T follicular helper cell (primary cell): ENCODE measurements at regions not wholly inside any gene's neighbourhood (a gene's known extent, or its start where the extent isn't known, plus 50 kb on each side); places are given as distances from the start of the nearest gene placed in this dataset.
"Not testable (repeated sequence)": the region's sequence is repeated elsewhere in the genome, so short reads cannot be mapped to it uniquely, and the experiment has no call there.

Experiments
- DNase-seq: peaks from one replicate; pipeline ENCODE4 v3.0.0-alpha.2; 2020; ENCODE audit warnings: low read depth

DNA sequence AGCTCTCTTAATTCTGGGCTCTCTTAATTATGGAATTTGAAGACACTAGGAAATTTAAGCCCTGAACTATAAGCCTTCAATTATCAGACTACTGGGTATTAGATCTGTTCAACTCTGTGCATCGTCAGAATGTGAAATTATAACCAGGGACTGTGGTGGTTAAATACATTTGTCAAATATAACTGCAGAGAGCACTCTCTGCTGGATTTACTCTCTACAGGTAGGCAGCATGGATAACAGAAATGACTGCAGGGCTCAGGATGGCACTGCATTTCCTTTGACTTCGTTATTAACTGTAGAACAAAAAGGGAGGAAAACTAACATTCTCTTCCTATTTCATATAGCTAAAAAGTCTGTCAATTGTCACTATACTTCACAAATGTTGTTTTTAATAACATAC lies 310.1 kb upstream of the RASGEF1B start:
- DNase-seq = no peak

DNA sequence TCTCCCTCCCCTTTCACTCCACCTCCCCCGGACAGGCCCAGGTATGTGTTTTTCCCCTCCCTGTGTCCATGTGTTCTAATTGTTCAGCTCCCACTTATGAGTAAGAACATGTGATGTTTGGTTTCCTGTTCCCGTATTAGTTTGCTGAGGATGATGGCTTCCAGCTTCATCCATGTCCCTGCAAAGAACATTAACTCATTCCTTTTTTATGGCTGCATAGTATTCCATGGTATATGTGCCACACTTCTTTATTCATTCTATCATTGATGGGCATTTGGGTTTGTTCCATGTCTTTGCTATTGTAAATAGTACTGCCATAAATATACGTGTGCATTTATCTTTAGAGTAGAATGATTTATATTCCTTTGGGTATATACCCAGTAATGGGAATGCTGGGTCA lies 306.0 kb upstream of the RASGEF1B start:
- not testable (repeated sequence) for DNase-seq

DNA sequence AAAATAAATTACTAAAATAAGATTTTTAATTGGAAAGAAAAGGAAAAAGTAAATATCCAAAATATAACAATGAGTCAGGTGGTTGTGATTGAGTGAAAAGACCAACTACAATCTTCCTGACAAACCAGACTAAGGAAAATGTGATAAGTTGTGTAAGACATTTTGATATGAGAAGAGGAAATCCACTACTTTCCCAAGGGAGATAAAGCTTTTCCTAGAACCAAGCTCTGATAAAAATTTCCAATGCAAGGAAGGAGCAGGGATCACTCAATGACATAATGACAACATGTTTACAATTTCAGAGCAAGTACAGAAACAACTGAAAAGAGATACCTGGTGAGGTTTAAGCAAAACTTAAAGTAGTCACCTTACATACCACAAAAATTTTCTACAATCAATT lies 305.1 kb upstream of the RASGEF1B start:
- no peak for DNase-seq

DNA sequence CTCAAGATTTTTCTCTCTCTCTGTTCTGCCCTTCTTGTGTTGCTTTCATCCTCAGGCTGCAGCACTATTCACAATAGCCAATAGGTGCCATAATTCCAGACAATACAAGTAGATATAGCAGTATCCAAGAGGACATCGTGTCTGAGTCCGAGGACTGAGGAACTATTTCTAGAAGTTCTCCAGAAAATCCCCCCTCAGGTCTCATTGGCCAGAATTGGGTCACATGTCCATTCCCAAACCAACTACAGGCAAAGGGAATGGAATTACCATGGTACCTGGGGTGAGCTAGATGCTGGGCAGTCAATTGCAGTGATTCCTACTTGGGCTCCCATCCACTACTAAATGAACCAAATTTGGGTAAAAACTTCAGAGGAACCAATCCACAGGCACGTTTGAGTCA lies 301.9 kb upstream of the RASGEF1B start:
- DNase-seq = no peak

DNA sequence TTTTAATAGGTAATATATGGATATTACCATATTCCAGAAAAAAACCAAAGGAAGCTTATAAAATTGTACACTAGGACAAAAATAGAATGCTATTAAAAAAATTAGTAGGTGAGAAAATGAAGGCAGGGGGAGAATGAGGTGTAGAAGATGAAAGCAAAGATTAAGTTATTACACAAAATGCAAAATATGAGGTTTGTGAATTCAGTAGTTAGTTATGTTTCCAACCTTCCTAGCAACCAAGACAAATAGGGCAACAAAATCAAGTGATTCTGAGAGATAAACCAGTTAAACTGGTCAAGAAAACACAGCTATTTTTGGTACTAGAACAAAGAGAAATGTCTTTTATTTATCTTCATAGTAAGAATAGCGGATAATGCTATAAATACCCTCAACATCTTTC lies 300.0 kb upstream of the RASGEF1B start:
- no peak for DNase-seq

DNA sequence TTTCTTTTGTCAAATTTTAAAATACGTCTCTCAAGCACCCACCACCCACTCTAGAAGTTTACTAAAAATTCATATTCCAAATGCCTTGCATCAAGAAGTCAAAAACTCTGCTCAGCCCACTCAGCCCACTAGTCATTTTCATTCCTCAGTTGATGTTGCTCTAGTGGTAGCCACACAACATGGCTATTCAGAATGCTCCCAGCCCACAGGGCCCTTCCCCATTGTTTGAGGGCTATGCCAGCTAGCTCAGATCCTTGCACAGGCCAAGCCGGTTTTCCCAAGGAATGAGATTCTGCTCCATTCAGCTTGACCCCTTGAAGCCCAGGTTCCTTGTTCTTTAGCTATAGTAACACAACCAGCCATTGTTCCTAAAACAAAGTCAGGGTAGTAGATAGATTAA lies 297.5 kb upstream of the RASGEF1B start:
- DNase-seq = no peak

DNA sequence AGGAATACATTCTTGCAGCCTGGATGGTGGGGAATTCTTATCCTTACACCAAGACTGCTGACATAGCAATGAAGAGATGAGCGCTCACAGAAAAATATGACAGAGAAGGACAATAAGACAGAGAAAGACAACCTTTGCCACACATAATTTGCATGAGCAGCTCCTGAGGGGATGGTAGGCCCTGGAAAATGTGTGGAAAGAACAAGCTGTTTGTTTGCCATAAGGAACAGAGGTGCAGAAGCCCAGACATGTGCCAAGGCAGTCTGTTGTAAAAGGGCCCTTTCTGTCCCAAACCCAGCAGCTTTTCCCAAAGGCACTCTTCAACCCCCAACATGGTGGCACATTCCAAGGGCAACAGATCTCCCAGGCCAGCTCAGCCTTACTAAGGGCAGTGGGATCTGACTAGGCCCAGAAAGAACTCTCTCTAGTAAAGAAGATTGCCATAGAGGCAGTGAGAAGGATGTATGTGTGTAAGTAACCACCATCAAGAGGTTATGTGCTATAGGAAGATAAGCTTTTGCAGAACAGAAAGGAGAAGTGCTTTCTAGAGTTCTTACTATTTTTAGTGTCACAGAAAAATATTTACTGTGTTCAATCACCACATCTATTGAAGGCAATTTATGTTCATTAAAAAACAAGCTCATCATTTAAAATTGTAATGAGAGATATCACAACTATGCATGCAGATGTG lies 287.0 kb upstream of the RASGEF1B start:
- DNase-seq = no peak

DNA sequence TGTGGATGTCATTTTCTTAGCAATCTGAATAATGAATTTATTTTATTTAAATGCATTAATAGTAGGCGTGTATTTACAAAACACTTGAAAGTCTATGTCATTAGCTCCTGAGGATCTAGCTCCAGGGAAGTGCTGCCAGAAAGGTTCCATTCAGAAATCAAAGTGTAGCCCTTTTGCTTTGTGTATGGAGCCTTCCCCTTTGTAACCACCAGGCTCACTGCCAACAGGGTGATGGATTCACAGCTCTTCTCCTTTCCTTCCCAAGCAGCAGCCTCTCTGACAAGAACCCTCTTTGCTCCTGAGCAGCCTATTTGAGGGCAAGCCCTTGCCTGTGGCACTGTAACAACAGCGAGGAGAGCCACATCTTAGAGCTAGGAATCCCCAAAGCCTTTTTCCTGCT lies 286.0 kb upstream of the RASGEF1B start:
- no peak for DNase-seq

DNA sequence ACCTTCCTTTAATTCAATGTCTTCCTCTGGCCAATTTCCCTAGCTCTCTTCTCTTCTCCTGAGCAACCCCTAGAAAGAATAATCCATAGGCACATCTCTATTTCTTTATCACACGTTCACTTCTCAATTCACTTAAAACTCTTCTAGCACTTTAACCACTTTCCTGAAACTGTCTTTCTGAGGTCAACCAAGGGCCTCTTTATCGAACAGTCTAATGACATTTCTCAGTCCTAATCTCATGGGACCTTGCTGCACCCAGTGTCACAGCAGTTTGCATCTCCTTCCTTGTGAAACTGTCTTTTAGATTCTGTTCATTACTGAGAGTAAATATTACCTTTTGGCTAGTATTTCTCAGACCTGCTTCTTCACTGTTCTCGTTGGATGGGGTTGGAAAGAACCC lies 285.3 kb upstream of the RASGEF1B start:
- DNase-seq = no peak

DNA sequence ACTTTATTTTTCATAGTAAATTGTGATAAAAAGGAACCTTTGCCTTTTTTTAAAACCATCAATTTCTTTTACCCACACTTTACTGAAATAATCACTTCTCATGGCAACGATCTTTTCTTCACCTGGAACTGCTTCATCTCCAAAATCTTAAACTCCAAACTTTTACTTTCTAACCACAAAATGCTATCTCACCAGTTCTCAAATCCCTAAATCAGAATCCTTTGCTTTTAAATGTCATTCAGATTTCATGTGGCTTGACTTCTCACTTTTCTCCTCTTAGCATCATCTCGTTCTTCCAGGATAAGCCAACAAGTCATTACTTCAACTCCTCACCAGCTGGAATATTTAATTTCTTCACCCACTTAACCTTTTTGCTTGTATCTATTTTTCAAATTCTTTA lies 284.3 kb upstream of the RASGEF1B start:
- DNase-seq = no peak

DNA sequence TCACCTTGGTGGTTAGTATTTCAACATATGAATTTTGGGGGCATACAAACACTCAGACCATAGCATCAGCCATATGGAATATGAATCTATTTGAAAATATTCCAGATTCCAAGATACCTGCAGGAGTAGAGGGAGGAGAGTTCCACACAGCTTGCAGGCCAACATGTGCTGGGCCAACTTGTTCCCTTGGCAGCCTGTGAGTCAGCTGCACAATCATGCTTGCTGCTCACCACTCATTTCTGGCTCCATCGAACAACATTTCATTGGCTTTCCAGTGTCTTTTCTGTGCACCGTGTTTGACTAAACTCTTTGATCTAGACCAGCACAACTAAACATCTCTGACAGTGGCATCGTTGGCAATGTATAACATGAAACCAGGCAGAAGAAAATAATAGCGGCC lies 282.5 kb upstream of the RASGEF1B start:
- DNase-seq = no peak

DNA sequence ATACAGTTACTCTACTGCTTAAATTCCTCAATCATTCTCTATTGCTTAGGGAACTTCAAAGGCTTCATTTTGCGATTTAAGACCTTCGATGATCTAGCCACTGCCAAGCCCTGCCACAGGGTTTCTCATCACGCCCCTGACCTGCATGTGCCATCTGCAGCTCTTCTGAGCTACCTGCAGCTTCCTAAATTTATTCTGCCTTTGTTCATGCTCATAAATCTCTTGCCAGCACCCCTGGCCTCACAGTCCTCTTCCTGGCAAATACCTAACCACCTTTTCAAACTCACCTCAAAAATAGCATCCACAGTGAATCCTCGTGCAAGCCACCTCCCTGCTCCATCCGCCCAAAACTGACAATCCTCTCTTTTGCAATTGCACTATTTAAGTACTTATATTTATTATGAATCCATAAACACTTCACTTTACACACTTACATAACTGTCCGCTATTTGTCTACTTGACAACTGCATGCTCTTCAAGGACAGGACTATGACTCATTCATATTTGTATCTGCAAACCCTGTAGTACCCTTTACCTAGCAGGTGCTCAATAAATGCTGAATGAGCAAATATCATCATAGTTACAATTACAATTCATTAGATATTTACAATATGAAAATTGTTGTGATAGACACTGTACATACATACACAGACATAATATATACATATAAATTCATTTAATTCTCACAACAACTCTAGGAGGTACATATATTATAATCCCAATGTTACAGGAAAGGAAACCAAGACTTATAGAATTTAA lies 280.0 kb upstream of the RASGEF1B start:
- DNase-seq = no peak

DNA sequence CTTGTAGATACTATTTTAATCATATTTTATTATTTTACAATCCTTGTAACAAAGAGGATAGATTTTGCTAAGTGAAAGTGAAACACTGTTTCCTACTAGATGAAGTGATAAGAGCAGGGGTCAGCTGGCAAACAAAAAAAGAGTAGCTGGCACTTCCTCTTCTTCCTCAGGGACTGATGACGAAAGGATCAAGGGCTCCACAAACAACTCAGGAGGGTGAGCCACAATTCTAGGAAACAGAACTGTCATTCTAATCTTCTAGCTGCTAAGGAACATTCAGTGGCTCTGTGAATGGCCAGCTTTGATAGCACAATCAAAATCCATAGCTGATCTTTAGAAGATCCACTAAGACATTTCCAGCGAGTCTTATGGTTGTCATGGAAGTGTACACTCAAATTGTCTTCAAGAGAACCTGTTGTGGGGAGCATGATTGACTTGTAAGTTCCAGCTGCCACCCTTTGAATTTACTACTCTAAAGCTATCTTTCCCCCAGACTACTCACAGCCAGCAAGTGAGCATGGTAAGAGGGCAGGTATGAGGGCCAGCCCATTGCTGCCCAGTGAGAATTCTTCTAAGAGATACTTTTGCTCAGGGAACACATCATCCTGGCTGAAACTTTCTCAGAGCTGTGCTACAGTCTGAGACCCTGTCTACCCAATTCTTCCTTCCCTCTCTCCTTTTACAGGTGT lies 275.7 kb upstream of the RASGEF1B start:
- no peak for DNase-seq

DNA sequence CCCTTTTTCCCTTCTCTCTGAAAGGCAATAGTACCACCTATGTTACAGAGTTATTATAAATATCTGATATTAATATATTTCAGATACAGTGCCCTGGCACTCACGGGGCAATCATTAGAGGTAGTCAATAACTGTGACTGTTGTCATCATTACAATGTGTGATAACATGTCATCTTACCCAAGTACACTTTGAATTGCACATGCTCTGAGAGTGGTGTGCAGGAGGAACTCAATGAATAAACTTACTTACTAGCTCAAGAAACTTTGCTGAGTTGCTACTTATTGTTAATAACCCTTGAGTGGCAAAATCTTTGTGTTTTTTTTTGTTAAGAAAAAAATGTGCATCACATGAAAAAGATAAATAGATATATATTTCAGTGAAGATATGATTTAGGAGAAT lies 275.1 kb upstream of the RASGEF1B start:
- DNase-seq = no peak

DNA sequence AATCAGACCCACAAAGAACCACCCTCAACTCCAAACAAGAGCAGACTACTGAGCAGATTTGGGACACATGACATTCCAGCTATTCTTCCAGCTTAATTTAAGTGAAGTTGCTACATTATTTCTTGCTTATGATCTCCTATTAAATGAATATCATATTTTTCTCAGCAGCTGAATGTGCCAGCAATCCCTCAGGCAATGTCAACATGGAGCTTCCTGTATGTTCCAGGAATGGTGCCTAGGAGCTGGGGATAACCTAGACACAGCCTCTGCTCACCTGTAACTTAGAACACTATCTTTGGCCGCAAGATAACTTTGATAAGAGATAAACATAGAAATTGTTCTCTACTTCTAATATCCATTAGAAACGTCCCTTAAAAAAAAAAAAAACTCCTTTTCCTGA lies 274.4 kb upstream of the RASGEF1B start:
- no peak for DNase-seq

DNA sequence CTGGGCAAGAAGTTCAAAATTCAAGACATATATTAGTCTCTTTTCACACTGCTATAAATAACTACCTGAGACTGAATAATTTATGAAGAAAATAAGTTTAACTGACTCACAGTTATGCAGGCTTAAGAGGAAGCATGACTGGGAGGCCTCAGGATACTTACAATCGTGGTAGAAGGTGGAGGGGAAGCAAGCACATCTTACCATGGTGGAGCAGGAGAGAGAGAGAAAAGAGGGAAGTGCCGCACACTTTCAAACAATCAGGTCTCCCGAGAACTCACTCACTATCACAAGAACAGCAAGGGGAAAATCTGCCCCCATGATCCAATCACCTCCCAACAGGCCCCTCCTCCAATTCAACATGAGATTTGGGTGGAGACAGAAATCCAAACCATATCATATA lies 273.3 kb upstream of the RASGEF1B start:
- no peak for DNase-seq

DNA sequence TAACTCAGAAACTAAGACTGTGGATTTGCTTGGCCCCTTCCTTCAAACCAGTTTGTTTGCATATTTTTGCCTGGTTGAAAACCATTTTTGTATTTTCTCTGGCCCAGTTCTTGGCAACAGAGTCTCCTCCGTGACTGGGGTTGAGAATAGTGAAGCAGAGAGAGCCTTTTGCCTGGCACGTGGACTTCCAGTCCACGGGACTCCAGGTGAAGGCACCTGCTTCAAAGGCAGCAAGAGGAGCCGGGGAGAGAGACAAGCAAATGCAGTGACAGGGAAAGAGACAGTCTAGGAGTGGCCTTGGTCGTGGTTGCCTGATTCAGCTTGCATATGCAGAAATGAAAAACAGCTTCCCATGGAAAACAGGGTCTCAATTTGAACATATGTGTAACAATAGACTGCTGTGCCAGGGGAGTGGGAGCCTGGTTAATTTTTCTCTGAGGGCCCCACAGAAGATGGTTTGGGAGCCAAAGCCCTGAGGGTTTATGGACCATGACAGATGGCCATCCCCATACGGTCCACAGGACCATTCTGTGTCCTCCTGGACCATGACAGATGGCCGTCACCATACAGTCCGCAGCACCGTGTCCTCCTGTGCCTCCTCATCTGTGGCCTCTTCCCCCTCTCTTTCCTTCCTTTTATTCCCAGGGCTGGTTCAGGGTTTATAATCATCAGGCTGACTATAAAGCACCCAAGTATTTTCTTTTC lies 272.2 kb upstream of the RASGEF1B start:
- DNase-seq = no peak

DNA sequence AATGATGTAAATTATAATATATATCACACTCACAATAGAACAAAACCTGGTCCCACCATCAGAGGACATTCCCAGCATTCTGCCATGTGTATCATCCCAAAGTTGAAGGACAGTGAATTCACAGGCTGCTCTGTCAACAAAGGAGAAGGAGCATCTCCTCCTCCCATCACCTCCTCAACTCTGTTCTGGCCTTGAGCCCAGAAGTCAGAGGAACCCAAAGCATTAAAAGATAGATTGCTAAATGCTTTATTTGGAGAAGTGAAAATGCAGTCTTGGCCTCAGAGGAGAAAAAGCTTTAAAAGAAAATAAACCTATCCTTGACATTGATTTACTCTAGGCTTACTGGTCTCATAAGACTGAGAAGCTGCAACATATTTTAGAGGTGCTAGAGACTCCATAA lies 268.8 kb upstream of the RASGEF1B start:
- no peak for DNase-seq

DNA sequence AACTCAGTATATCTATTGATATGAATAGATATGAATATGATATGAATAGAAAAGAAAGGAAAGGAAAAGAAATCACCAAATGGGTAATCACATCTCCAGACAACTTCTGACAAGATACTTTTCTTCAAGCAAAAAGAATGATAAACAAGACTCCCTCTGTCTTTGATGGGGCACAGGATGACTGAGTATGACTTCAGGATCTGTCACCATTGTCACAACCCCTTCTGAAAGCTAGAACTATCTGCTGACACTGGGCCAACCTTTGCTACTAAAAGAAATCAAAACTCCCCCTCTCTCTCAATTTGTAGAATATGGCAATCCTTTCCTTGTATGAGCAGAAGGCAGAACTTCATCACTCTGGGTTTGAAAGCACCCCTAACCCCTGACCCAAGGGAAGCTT lies 267.2 kb upstream of the RASGEF1B start:
- no peak for DNase-seq

DNA sequence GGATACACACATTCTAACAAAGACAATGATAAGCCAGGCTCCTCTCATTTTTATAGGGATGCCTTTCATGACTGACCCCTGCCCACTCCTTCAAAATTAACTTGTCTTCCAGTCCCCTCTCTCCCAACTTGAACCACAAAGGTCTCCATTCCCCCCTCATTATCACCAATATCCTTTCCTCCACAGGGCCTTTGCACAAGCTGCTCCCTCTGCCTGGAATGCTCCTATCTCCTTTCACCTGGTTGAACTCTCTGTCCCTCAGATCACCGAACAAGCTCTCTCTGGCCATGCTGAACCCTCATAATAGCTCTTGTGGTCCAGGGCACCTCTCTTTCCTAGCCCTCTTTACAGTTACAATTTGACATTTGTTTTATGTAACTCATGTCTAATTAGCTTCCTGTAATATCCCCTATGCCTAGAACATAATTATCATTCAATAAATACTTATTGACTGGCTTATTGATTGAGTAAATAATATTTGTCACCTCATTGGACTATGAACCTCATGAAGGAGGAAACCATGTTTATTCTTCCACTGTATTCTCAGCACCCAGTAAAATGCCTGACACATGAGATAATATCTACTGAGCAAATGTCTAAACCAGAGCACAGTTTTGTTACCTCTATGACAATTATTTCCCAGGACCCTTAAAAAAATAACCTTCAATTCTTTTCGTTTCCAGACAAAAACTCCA lies 266.3 kb upstream of the RASGEF1B start:
- DNase-seq = no peak

DNA sequence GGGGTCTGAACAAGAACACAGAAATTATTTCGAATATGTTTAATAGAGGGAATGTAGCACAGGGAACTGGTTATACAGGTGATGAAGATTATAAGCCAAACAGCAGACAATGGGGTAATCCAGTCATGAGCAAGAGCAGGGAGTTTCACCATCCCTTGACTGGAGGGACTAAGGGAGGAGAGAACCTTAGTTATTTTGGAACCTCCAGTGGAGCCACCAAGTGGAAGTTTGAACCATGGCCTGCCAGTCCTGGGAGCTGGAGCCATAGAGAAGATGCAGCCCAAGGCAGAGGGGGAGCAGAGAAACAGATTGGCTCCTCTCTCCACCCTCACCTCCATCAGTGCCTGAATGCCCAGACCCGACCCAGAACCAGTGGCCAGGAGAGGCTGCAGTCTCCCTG lies 264.6 kb upstream of the RASGEF1B start:
- DNase-seq = no peak

DNA sequence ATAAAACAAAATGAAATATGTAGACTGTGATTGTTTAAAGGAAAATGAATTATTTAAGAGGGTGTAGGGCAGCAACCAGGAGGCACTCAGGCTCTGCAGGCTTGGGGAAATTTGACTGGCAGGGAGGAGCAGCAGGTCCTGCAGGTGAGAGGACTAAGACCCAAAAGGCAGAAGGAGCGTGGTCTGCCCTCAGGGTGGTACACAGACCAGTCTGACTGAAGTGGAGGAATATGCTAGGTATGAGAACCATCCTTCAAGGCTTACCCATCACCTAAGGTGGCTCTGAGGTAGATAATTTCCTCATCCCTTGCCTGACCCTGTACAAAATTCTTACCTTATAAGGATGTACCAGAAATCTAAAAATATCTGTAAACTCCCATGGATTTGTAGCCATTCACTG lies 261.3 kb upstream of the RASGEF1B start:
- no peak for DNase-seq
